Middle frontal gyrus (tissue), 1 donor: ENCODE measurements at regions not wholly inside any gene's neighbourhood (a gene's known extent, or its start where the extent isn't known, plus 50 kb on each side); places are given as distances from the start of the nearest gene placed in this dataset.
"Not testable (repeated sequence)": the region's sequence is repeated elsewhere in the genome, so short reads cannot be mapped to it uniquely, and the experiment has no call there.

ENCODE experiments used
- DNase-seq: peaks from one replicate; pipeline ENCODE4 v3.0.0-alpha.2; 2015; ENCODE audit warnings: low spot score; ENCODE audit errors: extremely low spot score

- DNase-seq = no peak
These were observed 135.4 kb downstream of the HMHB1 start for GRCh38 chr5:143947313-143947712.

DNA sequence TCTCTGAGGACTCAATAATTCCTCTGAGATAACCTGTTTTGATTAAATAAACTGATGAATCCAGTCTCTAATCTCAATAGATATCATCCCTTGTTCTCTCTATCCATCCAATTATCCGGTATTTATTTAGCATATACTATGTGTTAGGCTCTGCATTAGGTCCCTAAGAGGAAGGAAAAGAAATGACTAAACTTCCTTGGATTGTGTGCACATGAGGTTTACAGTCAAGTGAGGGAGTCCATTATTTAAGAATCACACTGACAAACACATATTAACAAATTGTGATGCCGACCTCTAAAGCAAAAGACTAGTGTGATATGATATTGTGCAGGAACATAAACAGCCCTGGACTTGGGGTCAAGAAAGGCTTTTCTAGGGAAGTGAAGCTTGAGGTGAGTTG lies 140.8 kb downstream of the HMHB1 start:
- no peak for DNase-seq

DNA sequence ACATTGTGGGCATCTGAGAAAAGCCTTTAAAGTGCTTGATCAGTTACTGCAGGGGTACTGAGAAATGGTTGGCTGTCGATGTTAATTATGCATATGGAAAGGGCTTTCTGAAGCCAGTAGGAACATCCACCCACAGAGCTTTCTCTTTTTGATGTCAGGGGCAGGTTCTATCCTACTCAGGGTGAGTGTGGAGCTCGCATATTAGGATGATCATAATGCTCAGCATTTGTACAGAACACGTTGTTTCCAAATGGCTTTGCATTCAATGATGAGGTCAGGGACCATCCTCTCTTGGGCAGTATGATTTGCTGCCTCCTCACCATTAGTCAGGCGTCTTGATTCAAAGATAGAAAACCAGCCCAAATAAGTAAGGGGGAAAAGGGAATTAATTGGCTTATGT lies 141.9 kb downstream of the HMHB1 start:
- DNase-seq = no peak

GRCh38 chr5:143955141-143955540 lies 143.2 kb downstream of the HMHB1 start:
- DNase-seq = no peak

DNA sequence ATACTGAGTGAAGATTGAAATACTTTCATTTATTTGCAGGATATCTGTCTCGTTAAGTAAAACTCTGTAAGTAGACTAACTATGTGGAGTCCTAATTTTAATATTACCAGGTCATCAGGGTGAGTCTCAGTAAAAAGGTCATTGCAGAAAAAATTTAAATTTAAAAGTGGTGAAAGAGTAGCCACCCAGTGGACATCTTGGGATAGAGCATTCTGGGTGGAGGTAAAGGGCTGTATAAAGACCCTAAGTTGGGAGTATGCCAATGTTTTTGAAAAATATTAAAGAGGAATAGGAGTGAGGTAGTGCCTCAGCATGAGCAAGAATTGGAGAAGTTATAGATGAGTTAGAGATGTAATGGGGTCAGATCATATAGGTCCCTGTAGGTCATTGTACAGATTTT lies 145.5 kb downstream of the HMHB1 start:
- DNase-seq = no peak

- DNase-seq = no peak
These were observed 150.2 kb downstream of the HMHB1 start for GRCh38 chr5:143962201-143962600.

- DNase-seq = no peak
These were observed 153.0 kb downstream of the HMHB1 start for GRCh38 chr5:143964919-143965318.

DNA sequence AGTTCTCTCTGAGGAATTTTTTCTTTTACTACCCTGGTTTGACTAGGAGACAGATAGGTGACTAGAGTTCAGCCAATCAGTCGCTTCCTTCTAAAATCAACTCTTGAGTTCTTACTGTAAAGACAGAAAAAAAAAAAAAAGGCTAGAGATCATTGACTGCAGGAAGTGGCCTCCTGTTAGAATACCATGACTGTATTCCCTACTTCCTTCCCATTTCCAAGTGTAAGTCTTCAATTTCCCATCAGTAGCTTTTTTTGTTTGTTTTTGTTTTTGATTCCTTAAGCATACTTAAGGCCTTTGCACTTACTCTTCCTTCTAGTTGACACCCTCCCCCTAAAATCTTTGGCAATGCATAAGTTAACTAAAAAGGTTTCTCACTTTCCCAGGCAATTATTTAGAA lies 154.3 kb downstream of the HMHB1 start:
- no peak for DNase-seq

DNA sequence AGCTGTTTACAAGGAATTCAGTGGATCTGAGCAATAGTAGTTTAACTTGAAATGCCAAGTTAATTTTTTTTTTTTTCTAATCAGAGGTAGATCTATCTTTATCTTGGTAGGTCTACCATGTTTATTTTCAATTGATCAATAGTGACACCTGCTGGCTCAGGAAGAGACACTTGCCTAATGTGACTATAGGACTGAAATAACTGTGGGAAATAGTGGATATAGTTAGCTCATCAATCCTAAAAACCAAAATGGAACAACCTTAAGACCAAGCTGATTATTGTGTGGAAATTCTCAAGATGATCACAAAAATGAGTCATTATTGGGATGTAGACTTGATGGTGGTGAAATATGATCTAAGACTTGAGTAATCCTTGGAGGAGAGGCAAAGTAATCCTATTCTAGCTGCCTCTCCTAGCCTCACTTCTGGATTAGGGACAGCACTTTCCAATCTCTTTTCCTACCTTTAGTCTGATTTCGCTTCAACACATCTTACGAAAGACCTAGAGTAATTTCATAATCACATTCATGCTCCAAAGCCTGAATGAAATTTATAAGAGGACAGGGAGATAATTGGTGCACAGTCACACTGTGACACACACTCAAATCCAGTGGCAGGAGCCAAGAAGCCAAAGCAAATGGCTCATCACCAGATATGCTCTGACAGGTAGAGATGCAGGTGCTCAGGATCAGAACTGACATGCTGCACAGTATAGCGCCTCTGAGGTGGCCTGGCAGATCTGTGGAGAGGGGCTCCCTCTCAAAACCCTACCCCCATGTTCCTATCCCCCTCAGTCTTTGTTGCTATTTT lies 156.3 kb downstream of the HMHB1 start:
- DNase-seq = no peak

- no peak for DNase-seq
These were observed 158.2 kb downstream of the HMHB1 start for GRCh38 chr5:143970159-143970558.

GRCh38 chr5:143972068-143972467 lies 160.1 kb downstream of the HMHB1 start:
- no peak for DNase-seq

GRCh38 chr5:143976055-143976454 lies 164.1 kb downstream of the HMHB1 start:
- DNase-seq = no peak

DNA sequence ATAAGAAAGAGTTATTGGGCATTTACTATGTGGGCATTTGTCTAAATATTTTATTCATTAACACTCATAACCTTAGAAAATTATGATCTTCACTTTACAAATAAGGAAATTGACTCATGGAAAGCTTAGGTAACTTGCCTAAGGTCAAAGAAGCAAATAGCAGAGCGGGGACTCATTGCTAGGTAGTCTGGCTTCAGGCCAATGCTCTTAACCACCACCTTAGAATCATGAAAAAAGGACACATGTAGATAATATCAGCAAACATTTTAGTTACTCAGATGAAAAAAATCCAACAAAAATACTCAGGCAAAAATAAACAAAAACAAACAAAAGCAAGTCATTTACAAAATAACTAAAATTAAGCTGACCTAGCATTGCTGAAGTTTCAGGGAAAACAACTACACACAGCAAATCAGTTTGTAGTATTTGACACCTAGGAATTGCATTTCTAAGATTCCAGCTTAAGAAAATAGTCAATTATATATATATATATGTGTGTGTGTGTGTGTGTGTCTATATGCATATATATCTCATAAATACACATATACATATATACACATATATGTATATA lies 166.0 kb downstream of the HMHB1 start:
- DNase-seq = no peak

DNA sequence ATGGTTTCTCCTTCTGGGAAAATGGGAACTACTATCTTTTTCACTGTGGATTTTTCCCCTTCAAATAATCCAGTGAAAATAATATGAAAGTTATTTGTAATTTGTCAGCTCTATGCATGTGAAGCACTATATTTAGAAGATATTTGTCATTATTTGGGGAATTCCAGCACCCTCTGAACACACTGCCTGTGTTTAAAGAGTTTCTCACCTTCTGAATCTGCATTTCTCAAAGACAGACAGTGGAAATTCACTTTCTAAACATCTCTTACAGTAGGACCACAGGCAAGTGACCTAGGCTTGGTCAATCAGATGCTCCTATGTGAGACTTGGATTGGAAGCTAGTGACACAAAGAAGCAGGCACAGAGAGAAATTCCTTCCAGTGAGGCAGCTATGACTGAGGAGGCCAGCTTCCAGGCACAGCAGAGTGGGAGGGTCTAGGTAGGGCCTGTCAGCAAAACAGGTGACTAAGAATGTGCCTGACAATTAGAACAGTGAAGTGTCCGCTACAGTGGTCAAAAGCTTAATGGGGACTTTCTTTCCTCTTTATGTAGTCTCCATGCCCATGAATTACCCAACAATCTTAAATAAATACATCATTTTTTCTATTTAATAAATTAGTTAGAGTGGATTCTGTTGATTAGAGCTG lies 167.2 kb downstream of the HMHB1 start:
- DNase-seq = no peak

- DNase-seq = no peak
These were observed 168.5 kb downstream of the HMHB1 start for GRCh38 chr5:143980506-143980905.

GRCh38 chr5:143982957-143983356 lies 171.0 kb downstream of the HMHB1 start:
- not testable (repeated sequence) for DNase-seq

DNA sequence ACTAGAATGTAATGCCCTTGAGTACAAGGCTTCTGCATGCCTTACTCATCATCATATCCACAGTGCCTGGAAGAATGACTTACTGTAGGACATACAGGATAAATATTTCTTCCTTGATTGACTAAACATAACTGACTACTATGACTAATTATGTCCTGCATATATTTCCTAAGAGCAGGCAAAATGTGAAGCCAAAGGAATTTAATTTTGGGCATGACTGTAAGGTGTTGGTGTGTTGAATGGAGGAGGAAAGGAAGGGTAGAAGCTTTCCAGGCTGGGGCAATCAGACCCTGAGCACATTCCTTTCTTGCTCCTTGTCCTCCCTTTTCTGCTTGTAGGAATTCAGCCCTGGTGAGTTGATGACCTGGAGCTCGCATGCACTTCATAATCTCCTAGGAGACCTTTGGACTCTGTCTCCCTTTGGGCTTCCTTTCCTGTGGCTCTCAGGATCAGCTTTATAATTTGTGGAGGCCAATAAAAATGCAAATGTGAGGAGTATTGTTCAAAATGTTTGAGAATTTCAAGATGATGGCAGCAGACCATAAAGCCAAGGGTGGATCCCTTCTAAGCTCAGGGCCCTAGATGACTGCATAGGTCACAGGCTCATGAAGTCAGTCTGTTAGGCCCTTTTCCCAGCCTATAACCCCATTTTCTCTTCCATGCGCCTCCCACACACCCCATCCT lies 174.0 kb downstream of the HMHB1 start:
- DNase-seq = no peak

- no peak for DNase-seq
These were observed 174.7 kb downstream of the HMHB1 start for GRCh38 chr5:143986516-143987212.

DNA sequence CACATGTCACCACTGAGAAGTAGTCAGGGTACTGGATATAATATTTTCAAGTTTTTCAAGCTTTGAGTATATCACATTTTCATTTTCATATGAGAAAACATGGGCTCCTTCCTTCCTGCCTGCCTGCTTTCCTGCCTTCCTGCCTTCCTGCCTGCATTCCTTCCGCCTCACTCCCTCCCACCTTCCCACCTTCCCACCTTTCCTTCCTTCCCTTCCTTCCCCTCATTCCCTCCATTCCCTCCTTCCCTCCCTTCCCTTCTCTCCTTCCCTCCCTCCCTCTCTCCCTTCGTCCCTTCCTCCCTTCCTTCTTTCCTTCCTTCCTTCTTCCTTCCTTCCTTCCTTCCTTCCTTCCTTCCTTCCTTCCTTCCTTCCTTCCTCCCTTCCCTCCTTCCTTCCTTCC lies 175.3 kb downstream of the HMHB1 start:
- DNase-seq = no peak

DNA sequence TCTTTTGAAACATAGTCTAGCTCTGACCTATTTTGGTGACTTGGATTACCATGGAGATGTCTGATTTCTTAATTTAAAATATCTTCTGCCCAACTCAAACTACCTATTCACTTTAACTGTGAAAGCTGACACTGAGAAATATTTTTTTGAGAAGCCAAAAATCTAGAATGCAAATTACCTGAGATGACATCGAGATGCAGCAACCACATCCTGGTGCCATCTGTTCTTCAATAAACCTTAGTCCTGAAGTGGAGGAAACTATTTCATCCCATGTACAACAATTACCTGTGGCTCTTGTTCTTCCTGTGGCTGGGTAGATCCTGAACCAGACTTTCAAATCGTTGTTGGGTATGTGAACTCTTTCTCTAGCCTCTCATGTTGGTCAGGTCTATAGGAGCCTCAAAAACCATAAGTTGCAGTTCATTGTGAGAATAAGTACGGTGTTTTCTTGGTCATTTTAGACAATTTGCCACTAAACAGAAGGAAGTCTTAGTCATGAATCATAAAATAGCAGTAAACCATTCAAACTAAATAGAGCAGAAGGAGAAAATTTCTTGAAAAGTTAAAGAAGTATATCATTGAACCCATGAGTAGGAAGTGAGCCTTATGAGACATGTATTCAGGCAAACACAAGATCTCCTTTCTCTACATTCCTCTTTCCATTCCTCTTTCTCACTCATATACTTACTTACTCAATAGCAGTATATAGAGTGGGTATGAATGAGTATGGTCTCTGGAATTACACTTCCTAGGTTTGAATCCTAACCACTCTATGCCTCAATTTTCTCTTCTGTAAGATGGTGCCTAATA lies 176.0 kb downstream of the HMHB1 start:
- DNase-seq = no peak

DNA sequence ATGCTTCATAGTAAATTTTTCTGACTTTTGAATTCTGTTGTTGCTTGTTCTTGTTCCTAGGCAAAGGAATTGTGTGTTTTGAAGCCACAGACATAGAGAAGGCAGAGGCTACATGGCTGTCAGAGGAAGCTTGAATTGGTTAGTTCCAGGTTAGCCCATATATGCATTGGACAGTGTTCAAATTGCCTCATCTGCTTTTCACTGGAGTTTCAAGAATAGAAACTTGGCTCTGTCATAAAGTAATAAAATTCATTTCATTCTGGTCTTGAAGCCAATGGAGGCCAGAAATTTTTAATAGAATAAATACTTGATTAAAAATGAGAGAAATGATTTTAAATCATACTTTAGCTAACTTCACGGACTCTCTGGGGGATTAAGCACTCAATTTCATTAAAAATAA lies 178.0 kb downstream of the YIPF5 start:
- DNase-seq = no peak
